Breast epithelium (tissue), 3 donors: ENCODE measurements at regions not wholly inside any gene's neighbourhood (a gene's known extent, or its start where the extent isn't known, plus 50 kb on each side); places are given as distances from the start of the nearest gene placed in this dataset.

Experiments
- CTCF ChIP-seq, 3 donors: fragments of 450-650 bp; IDR thresholded peaks; one replicate each; pipeline ENCODE4 v1.5.1; 2016 to 2017; ENCODE audit warnings: antibody characterized with exemption in 3 of 3, mild to moderate bottlenecking in 3 of 3, moderate library complexity in 3 of 3
- POLR2A ChIP-seq: fragments of 450-650 bp; IDR thresholded peaks from one replicate; pipeline ENCODE4 v1.6.1; 2016; ENCODE audit warnings: antibody characterized with exemption, mild to moderate bottlenecking, moderate library complexity
- POLR2AphosphoS5 ChIP-seq, 3 donors: sonication (generic); formaldehyde crosslinking; IDR thresholded peaks; one replicate each; pipeline ENCODE4 v1.6.1; 2017; ENCODE audit warnings: antibody characterized with exemption in 3 of 3

- no peak for TF ChIP-seq CTCF (IDR thresholded peaks at IDR 0.05)
- no peak for TF ChIP-seq POLR2A
- TF ChIP-seq POLR2AphosphoS5 (IDR thresholded peaks at IDR 0.05): no peak
These were observed 1311.6 kb downstream of the RAPGEF2 start for GRCh38 chr4:160414496-160414895.
